SK-N-SH (cell line): ENCODE measurements at regions not wholly inside any gene's neighbourhood (a gene's known extent, or its start where the extent isn't known, plus 50 kb on each side); places are given as distances from the start of the nearest gene placed in this dataset.

Experiments
- CTCF ChIA-PET: fragments of 300-600, 350-600 bp; formaldehyde crosslinking; extraction: SDS; loops from one replicate; lab custom pipeline; 2021; lab: Yijun Ruan, JAX
- POLR2A ChIA-PET: fragments of 350-600 bp; sonication (Branson Sonifier 250); formaldehyde crosslinking; extraction: SDS; loops from one replicate; lab custom pipeline; 2020; ENCODE audit warnings: antibody characterized with exemption, inconsistent platforms; lab: Yijun Ruan, JAX
- DNase-seq: peaks from one replicate; pipeline ENCODE4 v3.0.0; 2012
- H2AFZ ChIP-seq: fragments of 200-600 bp; sonication (generic); 2 replicates; pipeline ENCODE4 v1.8.1; 2016; ENCODE audit warnings: antibody characterized with exemption, mild to moderate bottlenecking, low read depth
- H3F3A ChIP-seq: fragments of 200-600 bp; sonication (generic); replicated peaks from 2 replicates; pipeline ENCODE3; 2016; ENCODE audit warnings: antibody characterized with exemption, mild to moderate bottlenecking; ENCODE audit not compliant: insufficient read depth
- H3K27ac ChIP-seq, 2 experiments: fragments of 200-500 bp in 1 of 2; fragments of 200-600 bp in 1 of 2; sonication (Bioruptor generic) in 1 of 2; sonication (generic), shearing (Covaris generic) in 1 of 2; 2 replicates each; pipeline versions ENCODE4 v1.5.1 to v1.6.1; 2014 to 2016; ENCODE audit warnings: low read depth in 2 of 2, inconsistent platforms in 1 of 2, low read length in 1 of 2, mild to moderate bottlenecking in 1 of 2, mixed read lengths in 1 of 2
- H3K27me3 ChIP-seq: fragments of 200-600 bp; sonication (generic), shearing (Covaris generic); 2 replicates; pipeline ENCODE4 v1.6.1; 2016; ENCODE audit warnings: mixed run types; ENCODE audit not compliant: insufficient read depth
- H3K36me3 ChIP-seq, 2 experiments: fragments of 200-500 bp in 1 of 2; fragments of 200-600 bp in 1 of 2; sonication (Bioruptor generic) in 1 of 2; sonication (generic) in 1 of 2; replicated peaks in 1 of 2; 2 replicates each; pipeline versions ENCODE3 to v1.5.1; 2014 to 2016; ENCODE audit warnings: low read length in 1 of 2, mild to moderate bottlenecking in 1 of 2; ENCODE audit not compliant: insufficient read depth in 2 of 2, control insufficient read depth in 1 of 2
- H3K4me1 ChIP-seq, 2 experiments: fragments of 200-500 bp in 1 of 2; fragments of 200-600 bp in 1 of 2; sonication (Bioruptor generic) in 1 of 2; sonication (generic), shearing (Covaris generic) in 1 of 2; 2 replicates each; pipeline versions ENCODE4 v1.5.1 to v1.6.1; 2014 to 2016; ENCODE audit warnings: low read depth in 1 of 2, low read length in 1 of 2, mixed run types in 1 of 2; ENCODE audit not compliant: insufficient read depth in 2 of 2, control insufficient read depth in 1 of 2
- H3K4me2 ChIP-seq: fragments of 200-600 bp; sonication (generic), shearing (Covaris generic); 2 replicates; pipeline ENCODE4 v1.6.1; 2017; ENCODE audit warnings: mixed run types
- H3K4me3 ChIP-seq, 2 experiments: fragments of 200-500 bp in 1 of 2; fragments of 200-600 bp in 1 of 2; sonication (Bioruptor generic) in 1 of 2; sonication (generic), shearing (Covaris generic) in 1 of 2; 2 replicates each; pipeline versions ENCODE4 v1.5.1 to v1.8.1; 2014 to 2016; ENCODE audit warnings: low read depth in 2 of 2, inconsistent platforms in 1 of 2, low read length in 1 of 2, mild to moderate bottlenecking in 1 of 2, mixed read lengths in 1 of 2, moderate library complexity in 1 of 2
- H3K79me2 ChIP-seq: fragments of 200-600 bp; sonication (generic); 2 replicates; pipeline ENCODE4 v1.8.1; 2017; ENCODE audit warnings: mild to moderate bottlenecking; ENCODE audit not compliant: insufficient read depth
- H3K9ac ChIP-seq: fragments of 200-600 bp; sonication (generic); 2 replicates; pipeline ENCODE4 v1.6.1; 2017; ENCODE audit warnings: mixed run types
- H3K9me2 ChIP-seq: fragments of 200-600 bp; sonication (generic); 2 replicates; pipeline ENCODE4 v1.6.1; 2017; ENCODE audit warnings: mixed run types
- H3K9me3 ChIP-seq: fragments of 200-600 bp; sonication (generic); 2 replicates; pipeline ENCODE4 v1.6.1; 2017; ENCODE audit warnings: mixed run types, mild to moderate bottlenecking, moderate library complexity
- H4K20me1 ChIP-seq: fragments of 200-600 bp; sonication (generic); 2 replicates; pipeline ENCODE4 v1.6.1; 2017; ENCODE audit warnings: mild to moderate bottlenecking, mixed run types; ENCODE audit not compliant: insufficient read depth
- ELF1 ChIP-seq: IDR thresholded peaks from 2 replicates; pipeline ENCODE4 v1.4.0; 2012
- EZH2phosphoT487 ChIP-seq: fragments of 200-600 bp; sonication (generic); IDR thresholded peaks from 2 replicates; pipeline ENCODE4 v1.6.1; 2017; ENCODE audit warnings: low read depth, mixed run types, mild to moderate bottlenecking, antibody characterized with exemption, moderate library complexity, borderline replicate concordance
- GABPA ChIP-seq: IDR thresholded peaks from 2 replicates; pipeline ENCODE4 v1.4.0; 2012; ENCODE audit warnings: low read depth, mild to moderate bottlenecking
- GATA2 ChIP-seq: sonication (generic); formaldehyde crosslinking; IDR thresholded peaks from 2 replicates; pipeline ENCODE4 v1.5.0; 2020; ENCODE audit warnings: mild to moderate bottlenecking, missing genetic modification reagents
- JUND ChIP-seq: IDR thresholded peaks from 2 replicates; pipeline ENCODE4 v1.4.0; 2012
- NFIC ChIP-seq: IDR thresholded peaks from 2 replicates; pipeline ENCODE4 v1.4.0; 2012; ENCODE audit warnings: borderline replicate concordance
- POLR2AphosphoS5 ChIP-seq: IDR thresholded peaks from 2 replicates; pipeline ENCODE4 v1.6.1; 2012; ENCODE audit warnings: low read depth, low read length
- RFX5 ChIP-seq: IDR thresholded peaks from 2 replicates; pipeline ENCODE4 v1.6.1; 2012; ENCODE audit warnings: mild to moderate bottlenecking, improper control_type of control experiment, low read length
- TEAD4 ChIP-seq: IDR thresholded peaks from 2 replicates; pipeline ENCODE4 v1.4.0; 2012; ENCODE audit warnings: mild to moderate bottlenecking, borderline replicate concordance; ENCODE audit not compliant: insufficient read depth
- YY1 ChIP-seq: IDR thresholded peaks from 2 replicates; pipeline ENCODE4 v1.4.0; 2012; ENCODE audit warnings: low read depth, mild to moderate bottlenecking
- WGBS: methylation state at CpG from one replicate; pipeline ENCODE4 v1.1.6; 2017; ENCODE audit warnings: low lambda C conversion rate; 5-methylcytosine and 5-hydroxymethylcytosine counted together
- TF ChIP-seq, protein P1 (sequence below): IDR thresholded peaks from 2 replicates; pipeline ENCODE4 v1.4.0; 2012; ENCODE audit warnings: low read depth
- TF ChIP-seq, protein P2 (sequence below): IDR thresholded peaks from 2 replicates; pipeline ENCODE4 v1.4.0; 2012; ENCODE audit warnings: low read depth, borderline replicate concordance
- TF ChIP-seq, protein P3 (sequence below): IDR thresholded peaks from 2 replicates; pipeline ENCODE4; 2012
- TF ChIP-seq, protein P4 (sequence below): fragments of 150-350 bp; IDR thresholded peaks from 2 replicates; pipeline ENCODE4 v1.6.1; 2017; ENCODE audit warnings: antibody characterized with exemption, low read length, low read depth, borderline replicate concordance
- TF ChIP-seq, protein P5 (sequence below): fragments of 150-350 bp; IDR thresholded peaks from 2 replicates; pipeline ENCODE4 v1.6.1; 2016; ENCODE audit warnings: mild to moderate bottlenecking, low read depth, low read length

DNA sequence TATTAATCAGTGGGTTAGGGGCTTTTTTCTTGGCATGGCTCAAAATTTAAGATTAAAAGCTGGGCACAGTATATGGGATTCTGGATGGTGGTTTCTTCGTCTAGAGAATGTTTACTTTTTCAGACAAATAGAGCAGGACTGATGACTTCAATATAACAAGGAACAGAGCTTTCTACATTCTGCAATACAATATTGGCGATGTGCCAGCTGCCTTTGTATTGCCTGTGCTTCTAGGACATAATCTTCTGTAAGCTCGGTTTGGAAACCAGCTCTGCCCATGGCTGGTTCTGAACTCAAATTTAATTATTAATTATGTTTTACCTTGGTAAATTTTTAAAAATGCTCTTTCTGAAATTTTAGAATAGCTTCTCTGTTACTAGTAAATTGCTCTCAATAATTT lies 139.1 kb upstream of the TRPC4 start:
- POLR2A ChIA-PET = no interaction called here

DNA sequence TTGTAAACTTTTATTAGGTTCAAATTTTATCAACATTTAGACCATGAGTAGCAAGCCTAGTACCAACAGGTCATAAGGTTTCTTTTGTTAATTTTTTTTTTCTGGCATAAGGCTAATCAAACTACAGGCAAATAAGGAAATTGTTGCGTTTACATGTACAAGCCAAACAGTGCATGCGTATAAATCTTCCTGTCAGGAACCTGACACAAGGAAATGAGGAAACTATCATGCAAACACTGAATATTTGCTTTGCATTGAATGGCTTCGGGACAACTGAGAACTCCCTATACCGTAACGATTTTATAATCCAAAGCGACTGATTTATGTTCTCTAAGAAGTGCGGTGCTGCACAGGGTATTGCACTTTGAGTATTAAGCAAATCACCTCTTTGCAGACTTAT lies 133.0 kb upstream of the TRPC4 start:
- H4K20me1 ChIP-seq = no peaks in the 10 kb centered on the region
- no peak for DNase-seq
- no peaks in the 10 kb centered on the region for H3K79me2 ChIP-seq
- TF ChIP-seq, protein P1, sequence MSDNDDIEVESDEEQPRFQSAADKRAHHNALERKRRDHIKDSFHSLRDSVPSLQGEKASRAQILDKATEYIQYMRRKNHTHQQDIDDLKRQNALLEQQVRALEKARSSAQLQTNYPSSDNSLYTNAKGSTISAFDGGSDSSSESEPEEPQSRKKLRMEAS = no peak
- TF ChIP-seq ELF1 (no peak), GATA2 (no peak), JUND (no peak), YY1 (no peak), GABPA (no peak), POLR2AphosphoS5 (no peak), TEAD4 (no peak)
- TF ChIP-seq, protein P2, sequence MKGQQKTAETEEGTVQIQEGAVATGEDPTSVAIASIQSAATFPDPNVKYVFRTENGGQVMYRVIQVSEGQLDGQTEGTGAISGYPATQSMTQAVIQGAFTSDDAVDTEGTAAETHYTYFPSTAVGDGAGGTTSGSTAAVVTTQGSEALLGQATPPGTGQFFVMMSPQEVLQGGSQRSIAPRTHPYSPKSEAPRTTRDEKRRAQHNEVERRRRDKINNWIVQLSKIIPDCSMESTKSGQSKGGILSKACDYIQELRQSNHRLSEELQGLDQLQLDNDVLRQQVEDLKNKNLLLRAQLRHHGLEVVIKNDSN = no peak
- TF ChIP-seq, protein P3, sequence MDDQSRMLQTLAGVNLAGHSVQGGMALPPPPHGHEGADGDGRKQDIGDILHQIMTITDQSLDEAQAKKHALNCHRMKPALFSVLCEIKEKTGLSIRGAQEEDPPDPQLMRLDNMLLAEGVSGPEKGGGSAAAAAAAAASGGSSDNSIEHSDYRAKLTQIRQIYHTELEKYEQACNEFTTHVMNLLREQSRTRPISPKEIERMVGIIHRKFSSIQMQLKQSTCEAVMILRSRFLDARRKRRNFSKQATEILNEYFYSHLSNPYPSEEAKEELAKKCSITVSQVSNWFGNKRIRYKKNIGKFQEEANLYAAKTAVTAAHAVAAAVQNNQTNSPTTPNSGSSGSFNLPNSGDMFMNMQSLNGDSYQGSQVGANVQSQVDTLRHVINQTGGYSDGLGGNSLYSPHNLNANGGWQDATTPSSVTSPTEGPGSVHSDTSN = no peak
- TF ChIP-seq, protein P4, sequence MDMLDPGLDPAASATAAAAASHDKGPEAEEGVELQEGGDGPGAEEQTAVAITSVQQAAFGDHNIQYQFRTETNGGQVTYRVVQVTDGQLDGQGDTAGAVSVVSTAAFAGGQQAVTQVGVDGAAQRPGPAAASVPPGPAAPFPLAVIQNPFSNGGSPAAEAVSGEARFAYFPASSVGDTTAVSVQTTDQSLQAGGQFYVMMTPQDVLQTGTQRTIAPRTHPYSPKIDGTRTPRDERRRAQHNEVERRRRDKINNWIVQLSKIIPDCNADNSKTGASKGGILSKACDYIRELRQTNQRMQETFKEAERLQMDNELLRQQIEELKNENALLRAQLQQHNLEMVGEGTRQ = no peak
- 29% methylated on average over 7 of the region's 7 CpGs for WGBS
- H3K36me3 ChIP-seq = no peaks in the 10 kb centered on the region
- no peak overlapping the region for H3K4me3 ChIP-seq
- ChIA-PET CTCF (no interaction called here), POLR2A (no interaction called here)
- no peak overlapping the region for H3K9ac ChIP-seq
- H3K9me2 ChIP-seq = no peaks in the 10 kb centered on the region
- no peaks in the 10 kb centered on the region; a peak in 1 of 4 replicates for H3K4me1 ChIP-seq
- H3K27me3 ChIP-seq = no peaks in the 10 kb centered on the region
- H3K27ac ChIP-seq = no peak overlapping the region
- no peaks in the 10 kb centered on the region for H3K9me3 ChIP-seq
- no peaks in the 10 kb centered on the region for H3F3A ChIP-seq
- H3K4me2 ChIP-seq = no peak overlapping the region
- no peak overlapping the region for H2AFZ ChIP-seq

More for the DNA sequence above, 139.1 kb upstream of the TRPC4 start:
- H2AFZ ChIP-seq = no peak overlapping the region
- H3K36me3 ChIP-seq = no peaks in the 10 kb centered on the region
- H4K20me1 ChIP-seq = no peaks in the 10 kb centered on the region
- WGBS = 3% methylated on average over 3 of the region's 3 CpGs
- TF ChIP-seq GABPA = no peak
- TF ChIP-seq, protein P5, sequence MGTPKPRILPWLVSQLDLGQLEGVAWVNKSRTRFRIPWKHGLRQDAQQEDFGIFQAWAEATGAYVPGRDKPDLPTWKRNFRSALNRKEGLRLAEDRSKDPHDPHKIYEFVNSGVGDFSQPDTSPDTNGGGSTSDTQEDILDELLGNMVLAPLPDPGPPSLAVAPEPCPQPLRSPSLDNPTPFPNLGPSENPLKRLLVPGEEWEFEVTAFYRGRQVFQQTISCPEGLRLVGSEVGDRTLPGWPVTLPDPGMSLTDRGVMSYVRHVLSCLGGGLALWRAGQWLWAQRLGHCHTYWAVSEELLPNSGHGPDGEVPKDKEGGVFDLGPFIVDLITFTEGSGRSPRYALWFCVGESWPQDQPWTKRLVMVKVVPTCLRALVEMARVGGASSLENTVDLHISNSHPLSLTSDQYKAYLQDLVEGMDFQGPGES = no peak
- TF ChIP-seq EZH2phosphoT487 = no peak
- TF ChIP-seq ELF1 = no peak
- TF ChIP-seq NFIC = no peak
- no peak for TF ChIP-seq TEAD4
- TF ChIP-seq, protein P1 = no peak
- TF ChIP-seq RFX5 = no peak
- no peak for TF ChIP-seq GATA2
- TF ChIP-seq, all 33 proteins: peak for 0
- no peaks in the 10 kb centered on the region for H3K27me3 ChIP-seq
- CTCF ChIA-PET = no interaction called here
- no peaks in the 10 kb centered on the region; a peak in 1 of 4 replicates for H3K4me1 ChIP-seq
- no peak for DNase-seq
- H3K9ac ChIP-seq = no peak overlapping the region
- no peak overlapping the region for H3K4me3 ChIP-seq
- H3F3A ChIP-seq = no peaks in the 10 kb centered on the region
- H3K9me3 ChIP-seq = no peaks in the 10 kb centered on the region
- no peaks in the 10 kb centered on the region for H3K79me2 ChIP-seq
- H3K27ac ChIP-seq = no peak overlapping the region
- H3K9me2 ChIP-seq = no peaks in the 10 kb centered on the region
- no peak overlapping the region for H3K4me2 ChIP-seq
